Fibroblast of skin of left quadriceps (primary cell): ENCODE measurements at regions not wholly inside any gene's neighbourhood (a gene's known extent, or its start where the extent isn't known, plus 50 kb on each side); places are given as distances from the start of the nearest gene placed in this dataset.
A peak's percentile ranks its signal among the peaks of the same experiment; 100 is the strongest.
"Not testable (repeated sequence)": the region's sequence is repeated elsewhere in the genome, so short reads cannot be mapped to it uniquely, and the experiment has no call there.

Experiments
- DNase-seq, 2 experiments: peaks; one replicate each; pipeline ENCODE4 v3.0.0-alpha.2; 2013; ENCODE audit warnings: low read depth in 2 of 2

- no peak for DNase-seq
Measured at GRCh38 chr7:35971133-35971891, 170.5 kb downstream of the SEPTIN7 start.

GRCh38 chr7:35975851-35976454, 175.1 kb downstream of the SEPTIN7 start:
- DNase-seq, result peak; percentile 37 to 40

- DNase-seq, result not testable (repeated sequence)
Measured at GRCh38 chr7:35978816-35979640, 174.0 kb upstream of the EEPD1 start.

GRCh38 chr7:35982600-35982999, 170.5 kb upstream of the EEPD1 start:
- no peak for DNase-seq

GRCh38 chr7:35983626-35984025, 169.4 kb upstream of the EEPD1 start:
- no peak for DNase-seq

DNA sequence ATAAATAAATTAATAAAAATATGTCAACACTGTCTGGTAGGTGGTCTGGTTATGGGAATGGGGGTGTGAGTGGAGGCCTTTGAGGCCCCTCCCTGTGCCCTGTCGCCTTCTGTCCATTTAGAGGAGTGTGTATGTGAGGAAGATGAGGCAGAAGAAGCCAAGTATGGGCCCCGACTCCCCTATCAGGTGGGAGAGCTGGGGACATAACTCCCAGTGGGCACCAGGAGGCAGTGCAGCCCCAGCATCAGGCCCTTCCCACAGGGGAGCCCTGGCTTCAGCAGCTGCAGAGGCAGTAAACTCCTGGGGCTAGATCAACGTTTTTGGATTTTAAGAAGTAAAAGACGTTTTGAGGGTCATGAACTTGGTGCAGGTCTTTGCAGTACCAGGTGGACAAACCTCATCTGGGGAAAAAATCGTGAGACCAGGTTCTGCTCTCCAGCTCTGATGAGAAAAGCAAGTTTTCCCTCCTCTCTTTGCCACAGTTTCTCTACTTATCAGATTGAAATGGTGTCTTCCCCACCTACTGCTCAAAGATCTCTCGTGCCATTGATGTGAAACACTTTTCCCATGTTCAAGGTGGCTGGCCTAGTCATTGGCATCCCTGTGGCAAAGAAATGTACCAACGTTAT, 167.8 kb upstream of the EEPD1 start:
- DNase-seq, result peak; percentile 42 to 55

GRCh38 chr7:35987016-35987415, 166.0 kb upstream of the EEPD1 start:
- no peak for DNase-seq

DNA sequence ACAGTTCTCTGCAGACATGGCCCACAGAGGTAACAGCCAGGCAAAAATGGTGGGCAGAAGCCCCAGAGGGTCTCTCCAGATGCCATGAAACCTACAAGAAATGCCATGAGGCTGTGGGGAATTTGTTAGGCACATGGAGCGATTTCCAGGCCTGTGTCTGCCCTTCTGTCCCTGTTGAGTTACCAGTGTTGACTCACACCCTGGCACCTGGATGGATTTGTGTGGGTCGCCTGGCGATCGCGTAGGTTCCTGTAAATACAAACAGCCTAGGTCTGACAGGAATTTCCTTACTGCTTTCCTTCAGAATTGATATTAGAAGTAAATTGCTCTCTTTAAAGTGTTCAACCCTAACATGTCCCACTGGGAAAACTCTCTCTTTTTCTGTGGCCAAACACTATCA, 164.9 kb upstream of the EEPD1 start:
- DNase-seq, result no peak

- no peak for DNase-seq
Measured at GRCh38 chr7:35988818-35989217, 164.2 kb upstream of the EEPD1 start.

GRCh38 chr7:35991511-35992232, 161.4 kb upstream of the EEPD1 start:
- DNase-seq, result no peak

GRCh38 chr7:35992436-35992835, 160.6 kb upstream of the EEPD1 start:
- DNase-seq, result no peak

DNA sequence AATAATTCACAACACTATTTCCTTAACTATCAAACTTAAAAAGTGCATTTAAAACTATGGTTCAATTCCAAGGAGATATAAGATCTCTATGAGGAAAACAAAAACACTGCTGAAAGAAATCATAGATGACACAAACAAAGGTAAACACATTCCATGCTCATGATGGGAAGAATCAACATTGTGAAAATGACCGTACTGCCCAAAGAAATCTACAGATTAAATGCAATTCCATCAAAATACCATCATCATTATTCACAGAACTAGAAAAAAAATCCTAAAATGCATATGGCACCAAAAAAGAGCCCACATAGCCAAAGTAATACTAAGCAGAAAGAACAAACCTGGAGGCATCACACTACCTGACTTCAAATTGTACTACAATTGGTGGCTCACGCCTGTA, 159.9 kb upstream of the EEPD1 start:
- DNase-seq, result no peak

GRCh38 chr7:35993676-35994606, 159.1 kb upstream of the EEPD1 start:
- no peak for DNase-seq

- no peak for DNase-seq
Measured at GRCh38 chr7:35995334-35995733, 157.7 kb upstream of the EEPD1 start.

DNA sequence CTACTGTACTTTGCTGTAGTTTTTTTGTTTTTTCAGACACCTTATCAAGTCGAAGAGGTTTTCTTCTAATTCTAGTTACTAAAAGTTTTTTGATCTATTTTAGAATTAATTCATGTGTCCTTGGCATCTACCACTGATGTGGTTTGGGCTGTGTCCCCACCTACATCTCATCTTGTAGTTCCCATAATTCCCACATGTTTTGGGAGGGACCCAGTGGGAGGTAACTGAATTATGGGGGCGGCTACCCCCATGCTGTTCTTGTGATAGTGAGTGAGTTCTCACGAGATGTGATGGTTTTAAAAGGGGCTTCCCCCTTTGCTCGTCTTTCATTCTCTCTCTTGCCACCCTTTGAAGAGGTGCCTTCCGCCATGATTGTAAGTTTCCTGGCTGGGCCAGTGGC, 154.6 kb upstream of the EEPD1 start:
- DNase-seq, result no peak

DNA sequence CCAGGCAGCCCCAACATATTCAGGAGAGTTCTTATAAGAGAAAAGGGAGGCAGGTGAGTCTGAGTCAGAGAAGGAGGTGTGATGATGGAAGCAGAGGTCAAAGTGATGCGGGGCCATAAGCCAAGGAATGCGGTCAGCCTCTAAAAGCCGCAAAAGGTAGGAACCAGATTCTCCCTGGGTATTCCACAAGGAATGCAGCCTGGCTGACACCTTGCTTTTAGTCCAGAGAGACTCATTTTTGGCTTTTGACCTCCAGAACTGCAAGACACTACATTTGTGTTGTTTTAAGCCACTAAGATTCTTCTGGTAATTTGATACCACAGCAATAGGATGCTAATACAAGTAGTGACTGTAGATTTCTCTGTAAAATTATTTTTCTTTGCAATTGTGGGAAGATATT, 151.5 kb upstream of the EEPD1 start:
- DNase-seq, result no peak

DNA sequence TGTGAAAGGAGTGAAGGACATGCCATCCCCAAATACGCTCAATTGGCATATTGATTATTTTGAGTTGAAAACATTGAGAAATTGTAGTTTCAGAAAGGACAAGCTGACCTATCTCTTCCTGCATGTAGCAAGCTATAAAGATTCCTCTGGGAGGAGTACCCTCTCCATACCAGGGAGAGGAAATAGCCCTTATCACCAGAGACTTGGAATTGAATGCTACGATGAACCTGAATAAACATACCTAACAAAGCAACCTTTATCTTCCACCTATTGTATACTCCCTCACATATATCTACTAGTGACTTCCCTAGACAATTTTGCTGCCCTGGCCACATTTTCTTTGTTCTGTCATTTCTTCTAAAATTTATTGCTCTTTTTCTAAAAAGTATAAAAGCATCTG, 150.2 kb upstream of the EEPD1 start:
- DNase-seq, result no peak

- no peak for DNase-seq
Measured at GRCh38 chr7:36003343-36003742, 149.7 kb upstream of the EEPD1 start.

DNA sequence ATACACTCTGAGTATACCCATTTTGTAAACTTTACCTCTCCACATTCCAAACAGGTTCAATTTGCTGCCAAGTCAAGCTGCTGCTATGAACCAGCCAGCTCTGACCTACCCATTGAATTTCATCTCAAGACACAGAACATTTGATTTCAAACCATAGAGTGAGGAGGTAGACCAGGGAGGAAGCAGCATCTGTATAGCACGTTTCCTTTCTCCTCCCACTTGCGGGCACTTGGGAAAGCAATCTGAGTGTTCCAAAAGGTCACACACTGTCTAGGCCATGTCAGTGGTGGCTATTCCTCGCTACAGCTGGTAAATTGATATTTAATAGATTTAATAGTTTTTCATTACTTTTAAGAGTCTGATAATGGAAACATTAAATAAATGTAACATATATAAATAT, 147.8 kb upstream of the EEPD1 start:
- no peak for DNase-seq

GRCh38 chr7:36005876-36006275, 147.2 kb upstream of the EEPD1 start:
- no peak for DNase-seq
